Gastrocnemius medialis (tissue), 4 donors: ENCODE measurements at regions not wholly inside any gene's neighbourhood (a gene's known extent, or its start where the extent isn't known, plus 50 kb on each side); places are given as distances from the start of the nearest gene placed in this dataset.

Experiments
- ATAC-seq, 2 donors: fragments of 150-250 bp; one replicate each; pipeline ENCODE4 v1.9.1; 2016
- DNase-seq, 2 donors: peaks; one replicate each; pipeline ENCODE4 v3.0.0-alpha.2; 2019
- H3K27ac ChIP-seq, 4 donors: fragments of 200-600 bp; sonication (generic); 1 replicate in 1 of 4; 2 replicates in 3 of 4; pipeline ENCODE4 v1.5.1; 2016 to 2018; ENCODE audit warnings: mild to moderate bottlenecking in 2 of 4, moderate library complexity in 1 of 4
- H3K27me3 ChIP-seq, 3 donors: fragments of 200-600 bp; sonication (generic) in 2 of 3; 1 replicate in 1 of 3; 2 replicates in 2 of 3; pipeline versions ENCODE4 v1.5.1 to v1.6.0; 2016 to 2019; ENCODE audit warnings: mild to moderate bottlenecking in 1 of 3, moderate library complexity in 1 of 3
- H3K36me3 ChIP-seq, 2 donors: fragments of 200-600 bp; sonication (generic) in 1 of 2; one replicate each; pipeline ENCODE4 v1.5.1; 2017 to 2018
- H3K4me1 ChIP-seq, 2 donors: fragments of 200-600 bp; sonication (generic) in 1 of 2; one replicate each; pipeline ENCODE4 v1.5.1; 2016 to 2017; ENCODE audit warnings: mild to moderate bottlenecking in 2 of 2
- H3K4me3 ChIP-seq, 4 donors: fragments of 200-600 bp; sonication (generic) in 3 of 4; 1 replicate in 1 of 4; 2 replicates in 3 of 4; pipeline ENCODE4 v1.5.1; 2016 to 2019; ENCODE audit warnings: mild to moderate bottlenecking in 2 of 4
- H3K9me3 ChIP-seq, 3 donors: fragments of 200-600 bp; sonication (generic) in 2 of 3; 1 replicate in 1 of 3; 2 replicates in 2 of 3; pipeline ENCODE4 v1.5.1; 2016 to 2019
- CTCF ChIP-seq, 5 experiments: fragments of 450-650 bp in 3 of 5; fragments of 200-600 bp in 2 of 5; sonication (generic) in 2 of 5; IDR thresholded peaks in 4 of 5; conservative IDR thresholded peaks in 1 of 5; 1 replicate in 4 of 5; 2 replicates in 1 of 5; pipeline ENCODE4 v1.5.1; 2016 to 2019; ENCODE audit warnings: antibody characterized with exemption in 5 of 5, mild to moderate bottlenecking in 3 of 5, moderate library complexity in 3 of 5
- POLR2A ChIP-seq, 2 donors: fragments of 450-650 bp; IDR thresholded peaks; one replicate each; pipeline ENCODE4 v1.6.1; 2017; ENCODE audit warnings: antibody characterized with exemption in 2 of 2, mild to moderate bottlenecking in 2 of 2, moderate library complexity in 2 of 2
- in situ Hi-C, 4 donors: fragments of 200-750 bp; cut with MboI; loops; one replicate each; pipeline versions ENCODE4 v1.15.0 to v1.8.0; 2017; ENCODE audit warnings: low sequenced_read_pairs in 4 of 4
- intact Hi-C: fragments of 100-400 bp; cut with DNase I; formaldehyde crosslinking; loops from one replicate; pipeline ENCODE4 v1.15.1; 2023; ENCODE audit warnings: low total_unique reads

GRCh38 chr3:6560259-6560658, 300.7 kb upstream of the GRM7 start:
- TF ChIP-seq POLR2A (IDR thresholded peaks at IDR 0.05) (no peak), CTCF (IDR thresholded peaks at IDR 0.05 in 4 of 5, conservative IDR thresholded peaks at IDR 0.05 in 1 of 5) (no peak)
- no peak for DNase-seq
- no peak for ATAC-seq
- intact Hi-C loops (no loop called here), in situ Hi-C loops (no loop called here)
- Histone ChIP-seq H3K36me3 (no peaks in the 10 kb centered on the region), H3K27me3 (no peaks in the 10 kb centered on the region), H3K27ac (no peak overlapping the region), H3K4me3 (no peak overlapping the region), H3K4me1 (no peaks in the 10 kb centered on the region), H3K9me3 (no peaks in the 10 kb centered on the region)

GRCh38 chr3:6567241-6567640, 293.7 kb upstream of the GRM7 start:
- TF ChIP-seq CTCF (IDR thresholded peaks at IDR 0.05 in 4 of 5, conservative IDR thresholded peaks at IDR 0.05 in 1 of 5) (no peak), POLR2A (IDR thresholded peaks at IDR 0.05) (no peak)
- Histone ChIP-seq H3K4me1 (no peaks in the 10 kb centered on the region), H3K27ac (no peak overlapping the region), H3K4me3 (no peak overlapping the region), H3K9me3 (no peaks in the 10 kb centered on the region), H3K27me3 (no peaks in the 10 kb centered on the region), H3K36me3 (no peaks in the 10 kb centered on the region)
- in situ Hi-C loops, result no loop called here
- intact Hi-C loops, result no loop called here
- no peak for DNase-seq
- no peak for ATAC-seq

GRCh38 chr3:6568999-6569493, 291.9 kb upstream of the GRM7 start:
- intact Hi-C loops, result no loop called here
- Histone ChIP-seq H3K27ac (no peak overlapping the region), H3K36me3 (no peaks in the 10 kb centered on the region), H3K4me1 (no peaks in the 10 kb centered on the region), H3K4me3 (no peak overlapping the region), H3K9me3 (no peaks in the 10 kb centered on the region), H3K27me3 (no peaks in the 10 kb centered on the region)
- no peak for ATAC-seq
- TF ChIP-seq CTCF (IDR thresholded peaks at IDR 0.05 in 4 of 5, conservative IDR thresholded peaks at IDR 0.05 in 1 of 5) (no peak), POLR2A (IDR thresholded peaks at IDR 0.05) (no peak)
- DNase-seq, result no peak
- in situ Hi-C loops, result no loop called here

GRCh38 chr3:6571448-6571847, 289.5 kb upstream of the GRM7 start:
- in situ Hi-C loops (no loop called here), intact Hi-C loops (no loop called here)
- ATAC-seq (no peak), DNase-seq (no peak)
- no peak overlapping the region for H3K4me3 ChIP-seq
- H3K4me1 ChIP-seq, result no peaks in the 10 kb centered on the region
- no peak overlapping the region for H3K27ac ChIP-seq
- H3K36me3 ChIP-seq, result no peaks in the 10 kb centered on the region
- TF ChIP-seq POLR2A (IDR thresholded peaks at IDR 0.05), result no peak
- TF ChIP-seq CTCF (IDR thresholded peaks at IDR 0.05 in 4 of 5, conservative IDR thresholded peaks at IDR 0.05 in 1 of 5), result no peak
- no peaks in the 10 kb centered on the region for H3K27me3 ChIP-seq
- no peaks in the 10 kb centered on the region for H3K9me3 ChIP-seq

- TF ChIP-seq POLR2A (IDR thresholded peaks at IDR 0.05) (no peak), CTCF (IDR thresholded peaks at IDR 0.05 in 4 of 5, conservative IDR thresholded peaks at IDR 0.05 in 1 of 5) (no peak)
- in situ Hi-C loops (no loop called here), intact Hi-C loops (no loop called here)
- no peaks in the 10 kb centered on the region for H3K36me3 ChIP-seq
- H3K27me3 ChIP-seq, result no peaks in the 10 kb centered on the region
- no peak overlapping the region for H3K4me3 ChIP-seq
- H3K27ac ChIP-seq, result no peak overlapping the region
- H3K4me1 ChIP-seq, result no peaks in the 10 kb centered on the region
- H3K9me3 ChIP-seq, result no peaks in the 10 kb centered on the region
- DNase-seq (no peak), ATAC-seq (no peak)
These were observed 283.3 kb upstream of the GRM7 start for GRCh38 chr3:6577584-6577983.
